Colonic mucosa (tissue), 4 donors: ENCODE measurements at regions not wholly inside any gene's neighbourhood (a gene's known extent, or its start where the extent isn't known, plus 50 kb on each side); places are given as distances from the start of the nearest gene placed in this dataset.

ENCODE experiments used
- DNase-seq: peaks from one replicate; pipeline ENCODE4 v3.0.0-alpha.2; 2020
- H3K27ac ChIP-seq: fragments of 200-600 bp; one replicate; pipeline ENCODE4 v1.8.0; 2021
- H3K27me3 ChIP-seq: fragments of 200-600 bp; one replicate; pipeline ENCODE4 v1.8.0; 2021
- H3K36me3 ChIP-seq: fragments of 200-600 bp; one replicate; pipeline ENCODE4 v1.8.0; 2021
- H3K4me1 ChIP-seq: fragments of 200-600 bp; one replicate; pipeline ENCODE4 v1.8.0; 2021; ENCODE audit warnings: mild to moderate bottlenecking
- H3K4me3 ChIP-seq: fragments of 200-600 bp; one replicate; pipeline ENCODE4 v1.8.0; 2021
- H3K9ac ChIP-seq, 2 donors: one replicate each; pipeline ENCODE4 v1.7.0; 2013; ENCODE audit warnings: control low read depth in 2 of 2, low read depth in 2 of 2, low read length in 2 of 2
- H3K9me3 ChIP-seq: fragments of 200-600 bp; one replicate; pipeline ENCODE4 v1.8.0; 2021
- intact Hi-C: fragments of 100-400 bp; cut with DNase I; formaldehyde crosslinking; loops from one replicate; pipeline ENCODE4 v1.14.1; 2022
- TF ChIP-seq, protein P1 (sequence below): fragments of 200-600 bp; IDR thresholded peaks from one replicate; pipeline ENCODE4 v1.8.0; 2022; ENCODE audit warnings: antibody characterized with exemption, mild to moderate bottlenecking
- donor health status: healthy.
- donor health status: DM: no; HTN: no; CAD: no.
- donor health status: DM: no; HTN: no; CAD: no.

DNA sequence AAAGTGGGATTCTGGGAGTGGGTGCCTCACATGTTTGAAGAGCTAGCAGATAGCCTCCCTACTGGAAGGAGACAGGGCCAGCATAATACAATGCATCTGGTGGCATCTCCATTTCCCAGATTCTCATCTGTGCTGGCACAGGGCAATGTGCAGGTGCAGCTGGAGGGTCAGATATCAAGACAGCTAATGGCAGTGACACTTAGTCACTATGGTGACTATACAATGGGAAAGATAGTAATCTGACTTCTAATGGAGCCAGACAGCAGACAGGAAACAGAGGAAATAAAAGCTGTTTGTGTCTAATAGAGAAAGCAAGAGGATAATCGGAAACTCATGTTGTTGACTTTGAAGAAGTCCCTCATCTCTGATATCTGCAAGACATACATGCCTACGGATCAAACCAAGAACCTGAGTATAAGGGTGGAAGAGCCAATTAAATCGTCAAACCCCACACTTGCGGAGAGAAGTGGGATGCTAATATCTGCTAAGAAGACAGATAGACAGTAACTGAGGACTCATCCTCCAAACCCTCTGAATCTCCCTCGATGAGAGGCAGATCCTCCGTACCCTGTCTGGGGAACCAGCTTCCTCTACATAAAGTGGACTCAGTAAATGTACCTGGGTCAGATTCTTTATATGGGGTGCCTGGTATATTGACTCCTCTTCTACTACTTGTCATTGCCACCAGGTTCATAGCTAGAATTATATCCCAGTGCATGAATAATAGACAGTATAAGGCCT lies 692.7 kb downstream of the SOCS6 start:
- H3K4me1 ChIP-seq, result no peaks in the 10 kb centered on the region
- no peaks in the 10 kb centered on the region for H3K36me3 ChIP-seq
- no peaks in the 10 kb centered on the region for H3K27me3 ChIP-seq
- intact Hi-C loops, result no loop called here
- no peak overlapping the region for H3K27ac ChIP-seq
- H3K4me3 ChIP-seq, result no peak overlapping the region
- TF ChIP-seq, protein P1, sequence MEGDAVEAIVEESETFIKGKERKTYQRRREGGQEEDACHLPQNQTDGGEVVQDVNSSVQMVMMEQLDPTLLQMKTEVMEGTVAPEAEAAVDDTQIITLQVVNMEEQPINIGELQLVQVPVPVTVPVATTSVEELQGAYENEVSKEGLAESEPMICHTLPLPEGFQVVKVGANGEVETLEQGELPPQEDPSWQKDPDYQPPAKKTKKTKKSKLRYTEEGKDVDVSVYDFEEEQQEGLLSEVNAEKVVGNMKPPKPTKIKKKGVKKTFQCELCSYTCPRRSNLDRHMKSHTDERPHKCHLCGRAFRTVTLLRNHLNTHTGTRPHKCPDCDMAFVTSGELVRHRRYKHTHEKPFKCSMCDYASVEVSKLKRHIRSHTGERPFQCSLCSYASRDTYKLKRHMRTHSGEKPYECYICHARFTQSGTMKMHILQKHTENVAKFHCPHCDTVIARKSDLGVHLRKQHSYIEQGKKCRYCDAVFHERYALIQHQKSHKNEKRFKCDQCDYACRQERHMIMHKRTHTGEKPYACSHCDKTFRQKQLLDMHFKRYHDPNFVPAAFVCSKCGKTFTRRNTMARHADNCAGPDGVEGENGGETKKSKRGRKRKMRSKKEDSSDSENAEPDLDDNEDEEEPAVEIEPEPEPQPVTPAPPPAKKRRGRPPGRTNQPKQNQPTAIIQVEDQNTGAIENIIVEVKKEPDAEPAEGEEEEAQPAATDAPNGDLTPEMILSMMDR, result no peak
- no peak overlapping the region for H3K9ac ChIP-seq
- H3K9me3 ChIP-seq, result no peaks in the 10 kb centered on the region
- no peak for DNase-seq

DNA sequence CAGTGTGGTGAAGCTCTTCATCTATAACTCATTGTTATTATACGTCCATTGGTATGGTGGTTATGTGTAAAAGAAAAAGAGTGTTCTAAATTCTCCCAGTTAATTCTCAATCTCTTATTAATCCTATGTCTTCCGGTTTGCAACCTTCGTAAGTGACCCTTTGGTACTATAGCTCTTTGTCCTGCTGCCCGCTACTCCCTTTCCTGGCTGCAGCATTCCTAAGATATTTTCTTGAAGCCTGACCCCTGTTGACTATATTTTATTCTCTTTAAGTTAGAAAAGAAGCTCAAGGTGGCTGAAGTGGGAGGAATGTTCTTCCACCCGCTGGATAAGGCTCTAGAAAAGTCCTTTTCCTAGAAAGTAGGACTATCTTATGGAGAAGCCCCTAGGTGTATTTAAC lies 684.8 kb downstream of the SOCS6 start:
- DNase-seq, result no peak
- TF ChIP-seq, protein P1, result no peak
- intact Hi-C loops, result no loop called here
- Histone ChIP-seq H3K9me3 (no peaks in the 10 kb centered on the region), H3K27me3 (no peaks in the 10 kb centered on the region), H3K9ac (no peak overlapping the region), H3K4me3 (no peak overlapping the region), H3K4me1 (no peaks in the 10 kb centered on the region), H3K27ac (no peak overlapping the region), H3K36me3 (no peaks in the 10 kb centered on the region)

DNA sequence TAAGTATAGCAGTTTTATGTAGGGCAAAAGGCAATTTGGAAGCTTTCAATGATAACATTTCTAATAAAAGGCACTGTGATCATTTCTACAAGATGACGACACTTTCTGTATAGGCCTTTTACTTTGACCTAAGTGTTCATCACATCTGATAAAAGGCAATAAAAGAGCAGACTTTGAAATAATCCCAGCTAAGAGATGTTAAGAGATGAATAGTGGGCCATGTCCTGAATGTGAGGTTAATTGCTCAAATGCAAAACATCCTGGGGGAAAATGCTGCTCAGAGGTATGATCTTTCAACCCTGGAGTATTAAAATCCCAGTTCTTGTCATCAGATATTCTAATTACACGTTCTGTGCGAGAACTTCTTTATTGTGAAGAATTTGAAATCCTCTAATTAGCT lies 677.6 kb downstream of the SOCS6 start:
- no peaks in the 10 kb centered on the region for H3K27me3 ChIP-seq
- H3K27ac ChIP-seq, result no peak overlapping the region
- no peaks in the 10 kb centered on the region for H3K9me3 ChIP-seq
- intact Hi-C loops, result no loop called here
- H3K4me3 ChIP-seq, result no peak overlapping the region
- TF ChIP-seq, protein P1, result no peak
- no peak for DNase-seq
- H3K9ac ChIP-seq, result no peak overlapping the region
- H3K36me3 ChIP-seq, result no peaks in the 10 kb centered on the region
- H3K4me1 ChIP-seq, result no peaks in the 10 kb centered on the region

DNA sequence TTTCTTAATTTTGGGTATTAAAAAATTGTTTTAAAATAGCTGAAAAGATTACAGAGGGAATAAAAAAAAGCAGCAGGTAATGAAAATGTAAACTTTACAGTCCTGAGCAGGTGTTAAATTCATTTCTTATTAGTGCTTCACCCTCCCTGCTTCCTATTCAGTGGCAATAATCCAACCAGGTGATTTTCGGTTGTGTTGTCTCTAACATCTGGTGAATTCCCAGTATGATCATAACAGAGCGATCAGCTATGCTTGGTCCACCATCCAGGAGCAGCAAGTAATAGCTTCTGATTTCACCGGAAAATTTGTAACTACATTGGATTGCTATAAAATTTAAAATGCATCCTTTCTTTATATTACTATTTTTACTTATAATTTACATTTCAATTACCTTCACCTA lies 673.1 kb downstream of the SOCS6 start:
- Histone ChIP-seq H3K9me3 (no peaks in the 10 kb centered on the region), H3K27ac (no peak overlapping the region), H3K4me1 (no peaks in the 10 kb centered on the region), H3K27me3 (no peaks in the 10 kb centered on the region), H3K36me3 (no peaks in the 10 kb centered on the region), H3K9ac (no peak overlapping the region), H3K4me3 (no peak overlapping the region)
- intact Hi-C loops, result no loop called here
- TF ChIP-seq, protein P1, result no peak
- DNase-seq, result no peak

DNA sequence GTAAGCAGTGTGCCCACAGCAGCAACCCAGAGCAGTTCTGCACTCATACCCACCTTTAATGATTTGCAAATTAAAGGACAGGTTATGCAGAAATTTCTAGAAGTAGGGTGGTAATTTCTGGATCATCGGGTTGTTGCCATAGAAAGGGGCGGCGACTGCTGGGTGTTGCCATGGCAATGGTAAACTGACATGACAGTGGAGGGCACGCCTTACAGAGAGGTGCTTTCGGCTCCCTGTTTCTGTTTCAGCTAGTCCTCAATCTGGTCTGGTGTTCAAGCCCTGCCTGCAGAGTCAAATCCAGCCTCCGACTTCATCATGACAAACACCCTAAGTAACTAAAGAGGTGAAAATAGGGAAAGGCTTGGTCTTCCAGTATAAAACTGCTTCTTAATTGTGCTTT lies 667.7 kb downstream of the SOCS6 start:
- H3K4me1 ChIP-seq, result no peaks in the 10 kb centered on the region
- TF ChIP-seq, protein P1, result no peak
- no peaks in the 10 kb centered on the region for H3K27me3 ChIP-seq
- no peak for DNase-seq
- H3K36me3 ChIP-seq, result no peaks in the 10 kb centered on the region
- no peak overlapping the region for H3K4me3 ChIP-seq
- no peak overlapping the region for H3K9ac ChIP-seq
- no peaks in the 10 kb centered on the region for H3K9me3 ChIP-seq
- H3K27ac ChIP-seq, result no peak overlapping the region
- intact Hi-C loops, result no loop called here
